ENCODE measurements at regions not wholly inside any gene's neighbourhood (a gene's known extent, or its start where the extent isn't known, plus 50 kb on each side); places are given as distances from the start of the nearest gene placed in this dataset.
"Not testable (repeated sequence)": the region's sequence is repeated elsewhere in the genome, so short reads cannot be mapped to it uniquely, and the experiment has no call there.

DNA sequence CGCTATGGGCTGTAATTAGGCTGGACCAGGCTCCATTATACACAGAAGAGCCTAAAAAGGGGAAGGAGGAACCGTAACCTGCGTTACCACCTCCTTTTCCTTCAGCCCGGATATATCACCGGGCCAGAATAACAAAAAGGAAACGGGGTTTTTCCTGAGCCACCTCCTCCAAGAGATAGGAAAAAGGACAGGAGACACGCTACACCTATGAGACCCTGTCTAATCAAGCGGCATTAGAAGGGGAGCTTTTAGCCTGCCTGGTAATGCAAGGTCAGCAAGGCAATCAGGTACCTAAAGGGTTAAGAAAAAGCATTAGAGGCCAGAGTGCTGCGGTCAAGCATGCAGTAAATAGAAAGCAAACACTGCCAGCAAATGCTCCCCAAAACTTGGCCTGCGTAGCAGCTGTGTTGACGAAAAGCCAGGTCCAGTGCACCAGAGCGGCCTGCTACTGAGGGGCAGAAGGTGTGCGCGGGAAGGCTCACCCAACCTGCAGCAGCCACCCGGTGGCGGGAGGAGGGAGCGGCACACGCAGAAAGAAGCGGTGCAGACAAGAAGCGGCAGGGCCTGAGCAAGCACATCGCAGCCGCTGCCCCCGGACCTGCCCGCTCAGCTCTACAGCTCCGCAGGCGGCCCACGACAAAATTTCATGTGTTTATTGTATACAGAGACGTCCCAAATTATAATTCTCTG, 1466.1 kb downstream of the UQCRFS1 start:
- DNase-seq (ENCODE audit: low read depth): peak; percentile 40

DNA sequence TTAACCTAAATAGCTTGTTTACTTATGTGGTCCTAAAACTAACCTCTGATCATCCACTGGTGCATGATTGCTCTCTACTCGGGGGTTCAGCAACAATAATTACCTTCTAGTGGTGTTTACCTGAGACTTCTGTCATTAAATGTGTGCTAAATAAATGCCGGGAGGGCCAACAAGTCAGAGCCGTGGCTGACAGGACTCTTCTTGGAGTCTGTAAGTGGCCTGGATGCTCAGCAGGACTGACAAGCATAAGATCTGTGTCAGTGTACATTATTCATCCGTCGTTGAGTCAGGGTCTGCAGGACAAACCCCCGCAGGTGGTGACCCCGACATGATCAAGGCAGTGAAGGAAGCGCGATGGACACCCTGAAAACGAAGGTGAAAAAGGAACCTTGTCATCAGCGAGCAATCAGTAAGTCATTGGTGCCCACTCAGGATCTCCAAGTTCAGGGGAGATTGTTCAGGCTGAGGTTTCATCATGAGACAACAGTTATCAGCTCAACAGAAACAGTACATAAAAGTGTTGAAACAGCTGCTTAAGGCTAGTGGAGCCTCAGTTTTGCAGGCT, 1466.9 kb downstream of the UQCRFS1 start:
- no peak for DNase-seq (ENCODE audit: low read depth)

DNA sequence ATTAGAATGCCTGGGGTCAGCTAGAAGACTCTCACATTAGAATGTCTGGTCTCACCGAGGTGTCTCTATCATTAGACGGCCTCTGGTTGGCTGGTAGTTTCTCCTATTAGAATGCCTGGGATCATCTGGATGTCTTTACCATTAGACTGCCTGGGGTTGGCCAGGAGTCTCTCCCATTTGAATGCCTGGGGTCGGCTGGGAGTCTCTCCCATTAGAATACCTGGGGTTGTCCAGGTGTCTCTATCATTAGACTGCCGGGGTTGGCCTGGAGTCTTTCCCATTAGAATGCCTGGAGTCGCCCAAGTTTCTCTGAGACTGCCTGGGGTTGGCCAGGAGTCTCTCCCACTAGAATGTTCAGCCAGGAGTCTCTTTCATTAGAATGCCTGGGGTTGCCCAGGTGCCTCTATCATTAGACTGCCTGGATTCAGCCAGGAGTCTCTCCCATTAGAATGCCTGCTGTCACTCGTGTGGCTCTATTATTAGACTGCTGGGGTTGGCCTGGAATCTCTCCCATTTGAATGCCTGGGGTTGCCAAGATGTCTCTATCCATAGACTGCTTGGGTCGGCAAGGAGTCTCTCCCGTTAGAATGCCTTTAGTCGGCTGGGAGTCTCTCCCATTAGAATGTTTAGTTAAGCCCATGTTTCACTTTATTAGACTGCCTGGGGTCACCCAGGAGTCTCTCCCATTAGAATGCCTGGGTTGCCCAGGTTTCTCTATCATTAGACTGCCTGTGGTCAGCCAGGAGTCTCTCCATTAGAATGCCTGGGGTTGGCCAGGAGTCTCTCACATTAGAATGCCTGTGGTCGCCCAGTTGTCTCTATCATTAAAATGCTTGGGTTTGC, 1467.8 kb downstream of the UQCRFS1 start:
- DNase-seq (ENCODE audit: low read depth): no peak

DNA sequence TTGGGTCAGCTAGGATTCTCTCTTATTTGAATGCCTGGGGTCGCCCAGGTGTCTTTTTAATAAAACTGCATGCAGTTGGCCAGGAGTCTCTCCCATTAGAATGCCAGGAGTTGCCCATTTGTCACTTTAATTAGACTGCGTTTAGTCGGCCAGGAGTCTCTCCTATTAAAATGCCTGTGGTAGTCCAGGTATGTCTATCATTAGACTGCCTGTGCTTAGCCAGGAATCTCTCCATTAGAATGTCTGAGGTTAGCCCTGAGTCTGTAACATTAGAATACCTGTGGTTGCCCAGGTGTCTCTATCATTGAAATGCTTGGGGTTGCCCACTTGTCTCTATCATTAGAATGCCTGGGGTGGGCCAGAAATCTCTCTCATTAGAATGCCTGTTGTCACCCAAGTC, 1470.9 kb downstream of the UQCRFS1 start:
- no peak for DNase-seq (ENCODE audit: low read depth)

DNA sequence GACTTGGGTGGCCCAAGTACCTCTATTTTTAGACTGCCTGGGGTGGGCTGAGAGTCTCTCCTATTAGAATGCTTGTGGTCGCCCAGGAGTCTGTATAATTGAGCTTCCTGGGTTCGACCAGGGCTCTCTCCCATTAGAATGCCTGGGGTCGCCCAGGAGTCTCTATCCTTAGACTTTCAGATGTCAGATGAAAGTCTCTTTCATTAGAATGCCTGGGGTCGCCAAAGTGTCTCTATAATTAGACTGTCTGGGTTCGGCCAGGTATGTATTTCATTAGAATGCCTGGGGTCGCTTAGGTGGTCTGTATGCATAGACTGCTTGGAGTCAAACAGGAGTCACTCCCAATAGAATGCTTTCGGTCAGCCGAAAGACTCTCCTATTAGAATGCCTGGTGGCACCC, 1471.7 kb downstream of the UQCRFS1 start:
- no peak for DNase-seq (ENCODE audit: low read depth)

DNA sequence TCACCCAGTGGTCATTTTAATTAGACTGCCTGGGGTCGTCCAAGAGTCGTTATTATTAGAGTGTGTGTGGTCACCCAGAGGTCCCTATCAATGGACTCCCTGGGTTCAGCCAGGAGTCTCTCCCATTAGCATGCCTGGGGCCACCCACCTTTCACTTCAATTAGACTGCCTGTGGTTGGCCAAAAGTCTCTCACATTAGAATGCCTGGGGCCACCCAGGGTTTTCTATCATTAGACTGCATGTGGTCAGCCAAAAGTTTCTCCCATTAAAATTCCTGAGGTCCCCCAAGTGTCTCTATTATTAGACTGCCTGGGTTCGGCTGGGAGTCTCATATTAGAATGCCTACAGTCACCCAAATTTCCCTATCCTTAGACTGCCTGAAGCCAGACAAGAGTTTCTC, 1472.6 kb downstream of the UQCRFS1 start:
- DNase-seq (ENCODE audit: low read depth): no peak

DNA sequence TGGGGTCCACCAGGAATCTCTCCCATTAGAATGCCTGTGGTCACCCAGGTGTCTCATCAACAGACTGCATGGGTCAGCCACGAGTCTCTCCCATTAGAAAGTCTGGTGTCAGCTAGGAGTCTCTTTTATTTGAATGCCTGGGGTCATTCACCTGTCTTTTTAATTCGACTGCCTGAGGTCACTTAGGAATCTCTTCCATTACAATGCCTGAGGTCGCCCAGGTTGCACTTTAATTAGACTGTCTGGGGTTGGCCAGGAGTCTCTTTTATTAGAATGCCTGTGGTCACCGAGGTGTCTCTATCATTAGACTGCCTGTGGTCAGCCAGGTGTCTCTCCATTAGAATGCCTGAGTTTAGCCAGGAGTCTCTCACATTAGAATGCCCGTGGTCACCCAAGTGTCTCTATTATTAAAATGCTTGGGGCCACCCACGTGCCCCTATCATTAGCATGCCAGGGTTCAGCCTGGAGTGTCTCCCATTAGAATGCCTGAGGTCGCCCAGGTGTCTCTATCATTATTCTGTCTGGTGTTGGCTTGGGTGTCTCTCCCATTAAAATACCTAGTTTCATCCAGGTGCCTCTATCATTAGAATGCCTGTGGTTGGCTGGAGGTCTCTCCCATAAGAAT, 1474.3 kb downstream of the UQCRFS1 start:
- no peak for DNase-seq (ENCODE audit: low read depth)

DNA sequence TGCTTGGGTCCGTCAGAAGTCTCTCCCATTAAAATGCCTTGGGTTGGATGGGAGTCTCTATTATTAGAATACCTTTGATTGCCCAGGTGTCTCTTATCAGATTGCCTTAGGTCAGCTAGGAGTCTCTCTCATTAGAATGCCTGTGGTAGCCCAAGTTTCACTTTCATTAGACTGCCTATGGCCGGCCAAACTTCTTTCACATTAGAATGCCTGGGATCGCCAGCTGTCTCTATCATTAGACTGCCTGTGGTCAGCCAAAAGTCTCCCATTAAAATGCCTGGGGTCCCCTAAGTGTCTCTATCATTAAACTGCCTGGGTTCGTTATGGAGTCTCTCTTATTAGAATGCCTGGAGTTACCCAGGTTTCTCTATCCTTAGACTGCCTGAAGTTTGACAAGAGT, 1476.7 kb downstream of the UQCRFS1 start:
- no peak for DNase-seq (ENCODE audit: low read depth)

DNA sequence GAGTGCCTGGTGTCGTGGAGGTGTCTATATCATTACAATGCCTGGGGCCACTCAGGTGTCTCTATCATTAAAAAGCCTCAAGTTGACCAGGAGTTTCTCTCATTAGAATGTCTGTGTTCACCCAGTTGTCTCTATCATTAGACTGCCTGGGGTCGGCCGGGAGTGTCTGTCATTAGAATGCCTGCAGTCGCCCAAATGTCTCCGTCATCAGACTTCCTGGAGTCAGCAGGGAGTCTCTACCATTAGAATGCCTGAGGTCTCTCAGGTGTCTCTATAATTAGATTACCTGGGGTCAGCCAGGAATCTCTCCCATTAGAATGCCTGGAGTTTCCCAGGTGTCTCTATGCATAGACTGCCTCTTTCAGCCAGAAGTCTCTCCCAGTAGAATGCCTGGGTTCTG, 1477.6 kb downstream of the UQCRFS1 start:
- no peak for DNase-seq (ENCODE audit: low read depth)

DNA sequence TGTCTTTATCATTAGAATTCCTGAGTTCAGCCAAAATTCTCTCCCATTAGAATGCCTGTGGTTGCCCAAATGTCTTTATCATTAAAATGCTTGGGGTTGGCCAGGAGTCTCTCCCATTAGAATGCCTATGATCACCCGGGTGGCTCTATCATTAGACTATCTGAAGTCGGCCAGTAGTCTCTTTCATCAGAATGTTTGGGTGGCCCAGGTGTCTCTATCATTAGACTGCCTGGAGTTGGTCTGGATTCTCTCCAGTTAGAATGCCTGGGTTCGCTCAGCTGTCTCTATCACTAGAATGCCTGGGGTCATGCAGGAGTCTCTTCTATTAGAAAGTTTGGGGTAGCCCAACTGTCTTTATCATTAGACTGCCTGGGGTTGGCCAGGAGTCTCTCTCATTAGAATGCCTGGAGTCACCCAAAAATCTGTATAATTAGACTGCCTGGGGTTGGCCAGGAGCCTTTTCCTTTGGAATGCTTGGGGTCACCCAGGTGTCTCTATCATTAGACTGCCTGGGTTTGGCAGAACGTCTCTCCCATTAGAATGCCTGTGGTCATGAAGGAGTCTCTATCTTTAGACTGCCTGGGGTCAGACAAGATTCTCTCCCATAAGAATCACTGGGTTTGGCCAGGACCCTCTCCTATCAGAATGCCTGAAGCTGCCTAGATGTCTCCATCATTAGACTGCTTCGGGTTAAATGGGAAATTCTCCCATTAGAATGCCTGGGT, 1478.3 kb downstream of the UQCRFS1 start:
- DNase-seq (ENCODE audit: low read depth): no peak

DNA sequence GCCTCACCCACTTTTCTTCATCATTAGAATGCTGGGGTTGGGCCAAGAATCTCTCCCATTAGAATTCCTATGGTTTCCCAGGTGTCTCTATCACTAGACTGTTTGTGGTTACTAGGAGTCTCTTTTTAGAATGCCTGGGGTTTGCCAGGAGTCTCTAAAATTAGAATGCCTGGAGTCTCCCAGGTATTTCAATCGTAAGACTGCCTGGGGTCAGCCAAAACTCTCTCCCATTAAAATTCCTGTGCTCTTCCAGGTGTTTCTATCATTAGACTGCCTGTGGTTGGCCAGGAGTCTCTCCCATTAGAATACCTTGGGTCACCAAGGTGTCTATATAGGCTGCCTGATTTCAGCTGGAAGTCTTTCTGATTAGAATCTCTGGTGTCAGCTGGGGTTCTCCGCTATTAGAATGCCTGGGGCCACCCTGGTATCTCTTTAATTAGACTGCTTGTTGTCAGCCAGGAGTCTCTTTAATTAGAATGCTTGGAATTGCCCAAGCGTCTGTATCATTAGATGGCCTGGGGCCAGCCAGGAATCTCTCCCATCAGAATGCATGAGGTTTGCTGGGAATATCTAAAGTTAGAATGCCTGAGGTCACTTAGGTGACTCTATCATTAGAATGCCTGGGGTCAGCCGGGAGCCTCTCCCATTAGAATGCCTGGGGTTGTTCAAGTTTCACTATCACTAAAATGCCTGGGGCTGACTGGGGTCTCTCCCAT, 1479.2 kb downstream of the UQCRFS1 start:
- DNase-seq (ENCODE audit: low read depth): no peak

DNA sequence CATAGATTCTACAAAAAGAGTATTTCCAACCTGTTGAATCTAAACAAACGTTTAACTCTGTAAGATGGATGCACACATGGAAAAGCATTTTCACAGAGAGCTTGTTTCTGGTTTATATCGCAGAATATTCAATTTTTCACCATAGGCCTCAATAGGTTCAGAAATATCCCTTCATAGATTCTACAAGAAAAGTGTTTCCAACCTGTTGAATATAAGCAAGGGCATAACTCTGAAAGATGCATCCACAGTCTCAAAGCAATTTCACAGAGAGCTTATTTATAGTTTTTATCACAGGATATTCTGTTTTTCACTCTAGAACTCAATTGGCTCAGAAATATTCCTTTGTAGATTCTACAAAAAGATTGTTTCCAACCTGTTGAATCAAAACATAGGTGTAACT, 1483.6 kb downstream of the UQCRFS1 start:
- no peak for DNase-seq (ENCODE audit: low read depth)

DNA sequence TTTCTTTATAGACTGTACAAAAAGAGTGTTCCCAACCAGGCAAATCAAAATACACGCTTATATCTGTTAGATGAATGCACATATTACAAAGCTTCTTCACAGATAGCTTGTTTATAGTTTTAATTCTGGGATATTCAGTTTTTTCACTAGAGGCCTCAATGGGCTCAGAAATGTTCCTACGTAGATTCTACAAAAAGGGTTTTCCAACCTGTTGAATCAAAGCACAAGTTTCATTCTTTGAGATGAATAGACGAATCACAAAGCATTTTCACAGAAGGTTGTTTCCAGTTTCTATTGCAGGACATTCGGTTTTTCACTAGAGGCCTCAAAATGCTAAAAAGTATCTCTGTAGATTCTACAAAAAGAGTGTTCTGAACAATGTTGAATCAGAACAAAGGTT, 1490.3 kb downstream of the UQCRFS1 start:
- DNase-seq (ENCODE audit: low read depth): no peak

DNA sequence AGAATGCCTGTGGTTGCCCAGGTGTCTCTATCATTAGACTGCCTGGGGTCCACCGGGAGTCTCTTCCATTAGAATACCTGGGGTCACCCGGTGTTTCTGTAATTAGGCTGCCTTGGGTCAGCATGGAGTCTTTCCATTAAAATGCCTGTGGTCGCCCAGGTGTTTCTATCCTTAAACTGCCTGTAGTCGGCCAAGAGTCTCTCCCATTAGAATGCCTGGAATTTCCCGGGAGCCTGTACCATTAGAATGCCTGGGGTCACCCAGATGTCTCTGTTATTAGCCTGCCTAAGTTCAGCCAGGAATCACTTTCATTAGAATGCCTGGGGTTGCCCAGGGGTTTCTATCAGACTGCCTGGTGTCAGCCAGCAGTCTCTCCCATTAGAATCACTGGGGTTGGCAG, 1492.8 kb downstream of the UQCRFS1 start:
- no peak for DNase-seq (ENCODE audit: low read depth)

DNA sequence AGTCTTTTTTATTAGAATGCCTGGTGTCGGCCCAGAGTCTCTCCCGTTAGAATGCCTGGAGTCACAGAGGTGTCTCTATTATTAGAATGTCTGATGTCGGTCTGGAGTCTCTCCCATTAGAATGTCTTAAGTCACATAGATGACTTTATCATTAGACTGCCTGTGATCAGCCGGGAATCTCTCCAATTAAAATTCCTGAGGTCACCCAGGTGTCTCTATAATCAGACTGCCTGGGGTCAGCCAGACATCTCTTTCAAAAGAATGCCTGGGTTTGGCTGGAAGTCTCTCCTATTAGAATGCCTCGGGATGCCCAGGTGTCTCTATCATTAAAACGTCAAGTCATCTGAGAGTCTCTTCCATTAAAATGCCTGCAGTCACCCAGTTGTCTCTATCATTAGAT, 1493.9 kb downstream of the UQCRFS1 start:
- no peak for DNase-seq (ENCODE audit: low read depth)

DNA sequence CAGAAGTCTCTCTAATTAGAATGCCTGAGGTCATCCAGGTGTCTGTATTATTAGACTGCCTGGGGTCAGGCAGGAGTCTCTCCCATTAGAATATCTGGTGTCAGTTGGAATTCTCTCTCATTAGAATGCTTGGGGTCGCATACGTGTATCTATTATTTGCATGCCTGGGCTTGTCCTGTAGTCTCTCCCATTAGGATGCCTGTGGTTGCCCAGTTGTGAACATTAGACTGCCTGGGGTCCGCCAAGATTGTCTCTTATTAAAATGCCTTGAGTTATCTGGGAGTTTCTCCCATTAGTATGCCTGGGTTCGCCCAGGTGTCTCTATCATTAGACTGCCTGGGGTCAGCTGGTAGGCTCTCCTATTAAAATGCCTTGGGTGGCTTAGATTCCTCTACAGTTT, 1494.7 kb downstream of the UQCRFS1 start:
- DNase-seq (ENCODE audit: low read depth): no peak

DNA sequence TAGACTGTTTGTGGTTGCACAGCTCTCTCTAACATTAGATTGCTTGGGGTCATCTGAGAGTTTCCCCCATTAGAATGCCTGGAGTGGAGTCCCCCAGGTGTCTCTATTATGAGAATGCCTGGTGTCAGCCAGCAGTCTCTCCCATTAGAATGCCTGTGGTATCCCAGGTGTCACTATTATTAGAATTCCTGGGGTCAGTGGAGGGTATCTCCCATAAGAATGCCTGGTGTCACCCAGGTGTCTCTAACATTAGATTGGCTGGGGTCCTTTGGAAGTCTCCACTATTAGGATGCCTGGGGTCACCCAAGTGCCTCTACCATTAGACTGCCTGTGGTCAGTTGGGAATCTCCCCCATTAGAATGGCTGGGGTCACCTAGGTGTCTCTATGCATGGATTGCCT, 1495.1 kb downstream of the UQCRFS1 start:
- no peak for DNase-seq (ENCODE audit: low read depth)

DNA sequence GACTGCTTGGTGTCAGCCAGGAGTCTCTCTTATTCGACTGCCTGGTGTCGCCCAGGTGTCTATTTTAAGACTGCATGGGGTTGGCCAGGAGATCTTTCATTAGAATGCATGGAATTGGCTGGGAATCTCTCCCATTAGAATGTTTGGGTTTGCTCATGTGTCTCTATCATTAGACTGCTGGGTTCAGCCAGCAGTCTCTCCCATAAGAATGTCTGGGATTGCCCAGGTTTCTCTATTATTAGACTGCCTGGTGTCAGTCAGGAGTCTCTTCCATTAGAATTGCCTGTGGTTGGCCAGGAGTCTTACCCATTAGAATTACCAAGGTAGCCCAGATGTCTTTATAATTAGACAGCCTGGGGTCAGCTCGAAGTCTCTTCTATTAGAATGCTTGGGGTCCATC, 1496.0 kb downstream of the UQCRFS1 start:
- DNase-seq (ENCODE audit: low read depth): no peak

DNA sequence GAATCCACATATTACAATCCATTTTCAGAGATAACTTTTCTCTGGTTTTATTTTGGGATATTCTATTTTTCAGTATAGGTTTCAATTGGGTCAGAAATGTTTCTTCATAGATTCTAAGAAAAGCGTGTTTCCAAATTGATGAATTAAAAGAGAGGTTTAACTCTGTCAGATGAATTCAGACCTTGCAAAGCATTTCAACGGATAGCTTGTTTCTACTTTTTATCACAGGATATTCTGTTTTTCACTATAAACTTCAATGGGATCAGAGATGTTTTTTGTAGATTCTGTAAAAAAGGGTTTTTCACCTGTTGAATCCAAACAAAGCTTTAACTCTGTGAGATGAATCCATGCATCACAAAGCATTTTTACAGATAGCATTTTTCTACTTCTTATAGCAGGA, 1498.1 kb downstream of the UQCRFS1 start:
- DNase-seq (ENCODE audit: low read depth): no peak

DNA sequence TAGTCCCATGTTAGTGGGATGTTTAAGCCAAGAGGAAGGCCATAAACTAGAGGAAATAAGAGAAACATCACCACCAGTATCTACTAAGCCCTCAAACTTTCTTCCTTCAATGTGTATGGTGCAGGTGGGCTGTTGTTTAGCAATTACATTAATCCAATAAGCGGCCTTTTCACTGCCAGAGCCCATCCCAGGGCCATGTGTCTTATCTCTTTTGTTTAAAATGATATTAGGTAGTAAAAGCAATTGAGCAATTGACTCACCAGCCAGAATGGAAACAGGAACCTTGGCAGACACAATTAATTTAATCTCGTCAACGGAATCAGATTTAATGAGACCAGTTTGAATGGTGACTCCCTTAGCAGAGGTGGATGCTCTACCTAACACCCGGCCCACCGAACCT, 1503.5 kb downstream of the UQCRFS1 start:
- DNase-seq (ENCODE audit: low read depth): no peak

DNA sequence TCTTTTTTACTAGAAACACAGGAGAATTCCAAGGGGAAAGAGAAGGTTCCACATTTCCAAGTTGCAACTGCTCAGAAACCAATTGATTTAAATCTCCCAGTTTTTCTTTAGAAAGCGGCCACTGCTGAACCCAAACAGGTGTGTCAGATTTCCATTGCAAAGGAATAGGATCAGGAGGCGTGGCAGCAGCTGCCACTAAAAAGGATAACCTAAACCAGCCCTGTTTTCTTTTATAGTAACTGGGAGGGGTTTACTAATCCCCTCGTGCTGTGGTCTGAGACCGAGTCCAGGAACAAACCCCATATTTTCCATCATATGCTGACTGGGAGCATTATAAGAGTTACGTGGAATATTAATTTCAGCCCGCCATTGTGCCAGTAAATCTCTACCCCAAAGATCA, 1504.0 kb downstream of the UQCRFS1 start:
- not testable (repeated sequence) for DNase-seq (ENCODE audit: low read depth)

DNA sequence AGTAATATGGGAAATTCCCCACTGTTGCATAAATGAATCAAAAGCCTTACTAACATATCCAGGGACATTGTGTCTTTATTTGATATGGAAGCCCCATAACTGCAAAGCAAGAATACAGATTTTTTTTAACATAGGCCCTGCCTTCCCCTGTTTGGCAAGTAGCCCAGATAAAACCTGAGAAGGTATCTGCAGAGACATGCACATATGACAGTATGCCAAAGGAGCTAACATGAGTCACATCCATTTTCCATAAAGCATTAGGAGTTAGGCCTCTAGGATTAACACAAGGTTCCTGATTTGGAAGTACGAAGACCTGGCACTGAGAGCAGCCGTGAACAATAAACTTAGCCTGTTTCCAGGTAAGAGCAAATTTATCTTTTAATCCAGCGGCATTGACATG, 1505.9 kb downstream of the UQCRFS1 start:
- not testable (repeated sequence) for DNase-seq (ENCODE audit: low read depth)
